HL-60 (cell line): ENCODE measurements at regions not wholly inside any gene's neighbourhood (a gene's known extent, or its start where the extent isn't known, plus 50 kb on each side); places are given as distances from the start of the nearest gene placed in this dataset.
"Not testable (repeated sequence)": the region's sequence is repeated elsewhere in the genome, so short reads cannot be mapped to it uniquely, and the experiment has no call there.

Source experiments
- POLR2AphosphoS5 ChIP-seq: IDR thresholded peaks from 2 replicates; pipeline ENCODE4 v1.6.1; 2012; ENCODE audit warnings: low read depth
- TF ChIP-seq, protein P1 (sequence below): IDR thresholded peaks from one replicate; pipeline ENCODE4 v1.5.1; 2011; ENCODE audit warnings: low read length, control low read depth, inconsistent platforms; ENCODE audit not compliant: insufficient read depth
- TF ChIP-seq, protein P2 (sequence below): IDR thresholded peaks from 2 replicates; pipeline ENCODE4 v1.6.1; 2012; ENCODE audit warnings: low read depth; ENCODE audit not compliant: insufficient replicate concordance

DNA sequence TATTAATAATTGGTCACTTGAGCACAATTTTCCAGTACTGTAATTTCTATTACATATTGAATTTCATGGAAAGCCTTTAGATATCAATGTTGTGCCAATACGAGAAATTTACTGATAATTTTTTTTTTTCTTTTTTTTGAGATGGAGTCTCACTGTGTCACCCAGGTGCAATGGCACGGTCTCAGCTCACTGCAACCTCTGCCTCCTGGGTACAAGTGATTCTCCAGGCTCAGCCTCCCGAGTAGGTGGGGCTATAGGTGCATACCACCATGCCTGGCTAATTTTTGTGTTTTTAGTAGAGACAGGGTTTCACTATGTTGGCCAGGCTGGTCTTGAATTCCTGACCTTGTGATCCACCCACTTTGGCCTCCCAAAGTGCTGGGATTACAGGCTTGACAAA, 435.4 kb downstream of the FUT8 start:
- TF ChIP-seq, protein P1, sequence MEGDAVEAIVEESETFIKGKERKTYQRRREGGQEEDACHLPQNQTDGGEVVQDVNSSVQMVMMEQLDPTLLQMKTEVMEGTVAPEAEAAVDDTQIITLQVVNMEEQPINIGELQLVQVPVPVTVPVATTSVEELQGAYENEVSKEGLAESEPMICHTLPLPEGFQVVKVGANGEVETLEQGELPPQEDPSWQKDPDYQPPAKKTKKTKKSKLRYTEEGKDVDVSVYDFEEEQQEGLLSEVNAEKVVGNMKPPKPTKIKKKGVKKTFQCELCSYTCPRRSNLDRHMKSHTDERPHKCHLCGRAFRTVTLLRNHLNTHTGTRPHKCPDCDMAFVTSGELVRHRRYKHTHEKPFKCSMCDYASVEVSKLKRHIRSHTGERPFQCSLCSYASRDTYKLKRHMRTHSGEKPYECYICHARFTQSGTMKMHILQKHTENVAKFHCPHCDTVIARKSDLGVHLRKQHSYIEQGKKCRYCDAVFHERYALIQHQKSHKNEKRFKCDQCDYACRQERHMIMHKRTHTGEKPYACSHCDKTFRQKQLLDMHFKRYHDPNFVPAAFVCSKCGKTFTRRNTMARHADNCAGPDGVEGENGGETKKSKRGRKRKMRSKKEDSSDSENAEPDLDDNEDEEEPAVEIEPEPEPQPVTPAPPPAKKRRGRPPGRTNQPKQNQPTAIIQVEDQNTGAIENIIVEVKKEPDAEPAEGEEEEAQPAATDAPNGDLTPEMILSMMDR = not testable (repeated sequence)
- TF ChIP-seq POLR2AphosphoS5 = not testable (repeated sequence)
- TF ChIP-seq, protein P2, sequence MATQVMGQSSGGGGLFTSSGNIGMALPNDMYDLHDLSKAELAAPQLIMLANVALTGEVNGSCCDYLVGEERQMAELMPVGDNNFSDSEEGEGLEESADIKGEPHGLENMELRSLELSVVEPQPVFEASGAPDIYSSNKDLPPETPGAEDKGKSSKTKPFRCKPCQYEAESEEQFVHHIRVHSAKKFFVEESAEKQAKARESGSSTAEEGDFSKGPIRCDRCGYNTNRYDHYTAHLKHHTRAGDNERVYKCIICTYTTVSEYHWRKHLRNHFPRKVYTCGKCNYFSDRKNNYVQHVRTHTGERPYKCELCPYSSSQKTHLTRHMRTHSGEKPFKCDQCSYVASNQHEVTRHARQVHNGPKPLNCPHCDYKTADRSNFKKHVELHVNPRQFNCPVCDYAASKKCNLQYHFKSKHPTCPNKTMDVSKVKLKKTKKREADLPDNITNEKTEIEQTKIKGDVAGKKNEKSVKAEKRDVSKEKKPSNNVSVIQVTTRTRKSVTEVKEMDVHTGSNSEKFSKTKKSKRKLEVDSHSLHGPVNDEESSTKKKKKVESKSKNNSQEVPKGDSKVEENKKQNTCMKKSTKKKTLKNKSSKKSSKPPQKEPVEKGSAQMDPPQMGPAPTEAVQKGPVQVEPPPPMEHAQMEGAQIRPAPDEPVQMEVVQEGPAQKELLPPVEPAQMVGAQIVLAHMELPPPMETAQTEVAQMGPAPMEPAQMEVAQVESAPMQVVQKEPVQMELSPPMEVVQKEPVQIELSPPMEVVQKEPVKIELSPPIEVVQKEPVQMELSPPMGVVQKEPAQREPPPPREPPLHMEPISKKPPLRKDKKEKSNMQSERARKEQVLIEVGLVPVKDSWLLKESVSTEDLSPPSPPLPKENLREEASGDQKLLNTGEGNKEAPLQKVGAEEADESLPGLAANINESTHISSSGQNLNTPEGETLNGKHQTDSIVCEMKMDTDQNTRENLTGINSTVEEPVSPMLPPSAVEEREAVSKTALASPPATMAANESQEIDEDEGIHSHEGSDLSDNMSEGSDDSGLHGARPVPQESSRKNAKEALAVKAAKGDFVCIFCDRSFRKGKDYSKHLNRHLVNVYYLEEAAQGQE = not testable (repeated sequence)
